ENCODE measurements at regions not wholly inside any gene's neighbourhood (a gene's known extent, or its start where the extent isn't known, plus 50 kb on each side); places are given as distances from the start of the nearest gene placed in this dataset.

GRCh38 chrX:122583551-122583950, 600.5 kb upstream of the GRIA3 start:
- no peak for TF ChIP-seq CTCF (IDR thresholded peaks at IDR 0.05; ENCODE audit: borderline replicate concordance)
- Histone ChIP-seq H3K27ac (replicated peaks) (no peak overlapping the region), H3K27me3 (ENCODE audit: low read depth) (no peaks in the 10 kb centered on the region), H3K36me3 (no peaks in the 10 kb centered on the region), H3K4me3 (no peak overlapping the region), H3K9me3 (replicated peaks) (no peaks in the 10 kb centered on the region), H3K4me1 (no peaks in the 10 kb centered on the region)
- no peak for DNase-seq
- intact Hi-C loops (cut with micrococcal nuclease) = no loop called here

- no peak overlapping the region for H3K27ac ChIP-seq (replicated peaks)
- H3K9me3 ChIP-seq (replicated peaks) = no peaks in the 10 kb centered on the region
- H3K4me1 ChIP-seq = no peaks in the 10 kb centered on the region
- H3K4me3 ChIP-seq = no peak overlapping the region
- intact Hi-C loops (cut with micrococcal nuclease) = no loop called here
- H3K36me3 ChIP-seq = no peaks in the 10 kb centered on the region
- H3K27me3 ChIP-seq (ENCODE audit: low read depth) = no peaks in the 10 kb centered on the region
- DNase-seq = no peak
- TF ChIP-seq CTCF (IDR thresholded peaks at IDR 0.05; ENCODE audit: borderline replicate concordance) = no peak
Measured at GRCh38 chrX:122584981-122585380, 599.1 kb upstream of the GRIA3 start.

GRCh38 chrX:122586831-122587230, 597.2 kb upstream of the GRIA3 start:
- Histone ChIP-seq H3K4me1 (no peaks in the 10 kb centered on the region), H3K27ac (replicated peaks) (no peak overlapping the region), H3K4me3 (no peak overlapping the region), H3K9me3 (replicated peaks) (no peaks in the 10 kb centered on the region), H3K27me3 (ENCODE audit: low read depth) (no peaks in the 10 kb centered on the region), H3K36me3 (no peaks in the 10 kb centered on the region)
- DNase-seq = no peak
- TF ChIP-seq CTCF (IDR thresholded peaks at IDR 0.05; ENCODE audit: borderline replicate concordance) = no peak
- intact Hi-C loops (cut with micrococcal nuclease) = no loop called here

GRCh38 chrX:122591546-122591945, 592.5 kb upstream of the GRIA3 start:
- no peaks in the 10 kb centered on the region for H3K27me3 ChIP-seq (ENCODE audit: low read depth)
- H3K9me3 ChIP-seq (replicated peaks) = no peaks in the 10 kb centered on the region
- no peak overlapping the region for H3K4me3 ChIP-seq
- no peak for TF ChIP-seq CTCF (IDR thresholded peaks at IDR 0.05; ENCODE audit: borderline replicate concordance)
- no peaks in the 10 kb centered on the region for H3K4me1 ChIP-seq
- intact Hi-C loops (cut with micrococcal nuclease) = no loop called here
- no peak for DNase-seq
- no peak overlapping the region for H3K27ac ChIP-seq (replicated peaks)
- H3K36me3 ChIP-seq = no peaks in the 10 kb centered on the region

- no peak for DNase-seq
- intact Hi-C loops (cut with micrococcal nuclease) = no loop called here
- H3K4me3 ChIP-seq = no peak overlapping the region
- H3K27me3 ChIP-seq (ENCODE audit: low read depth) = no peaks in the 10 kb centered on the region
- no peaks in the 10 kb centered on the region for H3K36me3 ChIP-seq
- H3K9me3 ChIP-seq (replicated peaks) = no peaks in the 10 kb centered on the region
- H3K4me1 ChIP-seq = no peaks in the 10 kb centered on the region
- no peak overlapping the region for H3K27ac ChIP-seq (replicated peaks)
- no peak for TF ChIP-seq CTCF (IDR thresholded peaks at IDR 0.05; ENCODE audit: borderline replicate concordance)
Measured at GRCh38 chrX:122596998-122597397, 587.1 kb upstream of the GRIA3 start.

- Histone ChIP-seq H3K9me3 (replicated peaks) (no peaks in the 10 kb centered on the region), H3K27me3 (ENCODE audit: low read depth) (no peaks in the 10 kb centered on the region), H3K27ac (replicated peaks) (no peak overlapping the region), H3K4me1 (no peaks in the 10 kb centered on the region), H3K36me3 (no peaks in the 10 kb centered on the region), H3K4me3 (no peak overlapping the region)
- TF ChIP-seq CTCF (IDR thresholded peaks at IDR 0.05; ENCODE audit: borderline replicate concordance) = no peak
- intact Hi-C loops (cut with micrococcal nuclease) = no loop called here
- no peak for DNase-seq
Measured at GRCh38 chrX:122622795-122623194, 561.3 kb upstream of the GRIA3 start.

Measured in left ventricle myocardium inferior (tissue), 1 donor.